ENCODE measurements at regions not wholly inside any gene's neighbourhood (a gene's known extent, or its start where the extent isn't known, plus 50 kb on each side); places are given as distances from the start of the nearest gene placed in this dataset.
"Not testable (repeated sequence)": the region's sequence is repeated elsewhere in the genome, so short reads cannot be mapped to it uniquely, and the experiment has no call there.

DNA sequence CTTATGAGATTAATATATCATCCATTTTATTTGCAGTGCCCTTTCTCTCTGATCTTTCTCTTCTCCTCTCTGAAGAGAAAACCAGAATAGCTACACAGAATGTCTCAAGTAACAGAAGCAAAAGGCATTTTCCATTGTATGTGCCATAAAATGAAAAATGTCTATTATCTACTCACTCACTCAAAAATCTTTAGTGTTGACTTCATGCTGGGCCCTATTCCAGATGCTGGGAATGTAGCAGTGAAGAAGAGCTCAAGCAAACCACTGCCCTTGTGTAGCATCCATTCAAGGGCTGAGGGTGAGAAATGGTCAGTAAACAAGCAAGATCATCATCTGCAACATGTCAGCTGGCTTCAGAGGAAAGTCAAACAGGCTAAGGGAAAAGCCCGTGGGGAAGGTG lies 427.7 kb downstream of the METTL4 start:
- H3K36me3 Mint-ChIP-seq (ENCODE audit: low read depth) = no peaks in the 10 kb centered on the region
- no peaks in the 10 kb centered on the region for H3K4me1 Mint-ChIP-seq
- POLR2A ChIA-PET = no interaction called here
- no peak overlapping the region for H3K4me3 Mint-ChIP-seq
- no peaks in the 10 kb centered on the region for H3K9me3 Mint-ChIP-seq
- no peaks in the 10 kb centered on the region for H3K27me3 Mint-ChIP-seq
- no peak for DNase-seq
- CTCF ChIA-PET = no interaction called here
- H3K27ac Mint-ChIP-seq = no peak overlapping the region

GRCh38 chr18:2144811-2145210 lies 426.5 kb downstream of the METTL4 start:
- Mint-ChIP-seq H3K4me1 (no peaks in the 10 kb centered on the region), H3K4me3 (no peak overlapping the region), H3K27ac (no peak overlapping the region), H3K36me3 (ENCODE audit: low read depth) (no peaks in the 10 kb centered on the region), H3K27me3 (no peaks in the 10 kb centered on the region), H3K9me3 (no peaks in the 10 kb centered on the region)
- POLR2A ChIA-PET = no interaction called here
- DNase-seq = no peak
- CTCF ChIA-PET = no interaction called here

- Mint-ChIP-seq H3K27me3 (no peaks in the 10 kb centered on the region), H3K9me3 (no peaks in the 10 kb centered on the region), H3K27ac (no peak overlapping the region), H3K4me3 (no peak overlapping the region), H3K36me3 (ENCODE audit: low read depth) (no peaks in the 10 kb centered on the region), H3K4me1 (no peaks in the 10 kb centered on the region)
- ChIA-PET CTCF (no interaction called here), POLR2A (no interaction called here)
- DNase-seq = no peak
Measured at GRCh38 chr18:2146092-2146491, 425.2 kb downstream of the METTL4 start.

GRCh38 chr18:2146754-2147153 lies 424.6 kb downstream of the METTL4 start:
- Mint-ChIP-seq H3K27me3 (no peaks in the 10 kb centered on the region), H3K4me1 (no peaks in the 10 kb centered on the region), H3K36me3 (ENCODE audit: low read depth) (no peaks in the 10 kb centered on the region), H3K27ac (no peak overlapping the region), H3K4me3 (no peak overlapping the region), H3K9me3 (no peaks in the 10 kb centered on the region)
- CTCF ChIA-PET = no interaction called here
- DNase-seq = no peak
- POLR2A ChIA-PET = no interaction called here

GRCh38 chr18:2147476-2148230 lies 423.7 kb downstream of the METTL4 start:
- Mint-ChIP-seq H3K36me3 (ENCODE audit: low read depth) (no peaks in the 10 kb centered on the region), H3K4me3 (no peak overlapping the region), H3K27ac (no peak overlapping the region), H3K27me3 (no peaks in the 10 kb centered on the region), H3K9me3 (no peaks in the 10 kb centered on the region), H3K4me1 (no peaks in the 10 kb centered on the region)
- POLR2A ChIA-PET = no interaction called here
- CTCF ChIA-PET = no interaction called here
- no peak for DNase-seq

DNA sequence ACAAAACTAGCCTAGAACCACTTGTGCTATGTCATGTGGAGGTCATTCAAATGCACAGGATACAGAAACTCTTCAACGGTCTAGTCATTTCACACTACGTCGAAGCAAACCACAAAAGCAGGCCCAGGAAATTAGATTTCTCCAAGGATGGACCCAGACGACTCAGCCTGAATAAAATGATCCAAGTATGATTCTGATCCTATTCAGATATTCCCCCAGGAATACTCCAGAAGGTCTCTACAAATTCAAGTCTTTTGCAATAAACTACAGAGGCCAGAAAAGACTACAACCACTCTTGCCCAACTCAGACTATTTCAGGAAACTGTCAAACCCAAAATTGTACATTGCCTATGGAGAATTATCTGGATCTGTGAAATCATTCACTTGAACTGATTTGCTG lies 422.5 kb downstream of the METTL4 start:
- Mint-ChIP-seq H3K4me3 (no peak overlapping the region), H3K27me3 (no peaks in the 10 kb centered on the region), H3K36me3 (ENCODE audit: low read depth) (no peaks in the 10 kb centered on the region), H3K9me3 (no peaks in the 10 kb centered on the region), H3K4me1 (no peaks in the 10 kb centered on the region), H3K27ac (no peak overlapping the region)
- DNase-seq = no peak
- POLR2A ChIA-PET = no interaction called here
- CTCF ChIA-PET = no interaction called here

DNA sequence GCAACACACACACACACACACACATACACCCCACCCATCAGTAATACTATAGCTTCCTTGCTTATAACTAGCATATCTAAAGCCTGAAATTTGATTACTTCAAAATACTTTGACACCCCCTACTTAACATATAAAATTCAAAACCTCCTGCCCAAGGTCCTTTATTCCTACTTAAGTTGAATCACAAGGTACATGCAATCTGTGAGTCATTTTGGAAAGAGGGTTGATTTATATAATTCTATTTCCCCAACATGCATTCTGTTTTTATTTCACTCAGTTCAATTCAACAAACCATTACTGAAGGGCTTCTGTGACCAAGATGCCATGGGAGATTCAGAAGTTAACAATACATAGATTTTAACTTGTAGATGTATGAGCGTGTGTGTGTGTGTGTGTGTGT lies 420.7 kb downstream of the METTL4 start:
- POLR2A ChIA-PET = no interaction called here

GRCh38 chr18:2154278-2154677 lies 417.0 kb downstream of the METTL4 start:
- ChIA-PET CTCF (no interaction called here), POLR2A (interaction anchor here (1.0 kb wide), 1 partner anchor 16 kb away, joined by 3 read pairs; no protein-coding TSS in a partner anchor)
- Mint-ChIP-seq H3K4me1 (no peaks in the 10 kb centered on the region), H3K9me3 (no peaks in the 10 kb centered on the region), H3K36me3 (ENCODE audit: low read depth) (no peaks in the 10 kb centered on the region), H3K27me3 (no peaks in the 10 kb centered on the region), H3K27ac (no peak overlapping the region), H3K4me3 (no peak overlapping the region)
- DNase-seq = no peak

More for the DNA sequence above, 420.7 kb downstream of the METTL4 start:
- no peaks in the 10 kb centered on the region for H3K36me3 Mint-ChIP-seq (ENCODE audit: low read depth)
- H3K27me3 Mint-ChIP-seq = no peaks in the 10 kb centered on the region
- H3K4me3 Mint-ChIP-seq = no peak overlapping the region
- H3K9me3 Mint-ChIP-seq = no peaks in the 10 kb centered on the region
- DNase-seq = no peak
- no peaks in the 10 kb centered on the region for H3K4me1 Mint-ChIP-seq
- H3K27ac Mint-ChIP-seq = no peak overlapping the region
- CTCF ChIA-PET = interaction anchor here (0.9 kb wide), 1 partner anchor 22 kb away, joined by 3 read pairs; no protein-coding TSS in a partner anchor

DNA sequence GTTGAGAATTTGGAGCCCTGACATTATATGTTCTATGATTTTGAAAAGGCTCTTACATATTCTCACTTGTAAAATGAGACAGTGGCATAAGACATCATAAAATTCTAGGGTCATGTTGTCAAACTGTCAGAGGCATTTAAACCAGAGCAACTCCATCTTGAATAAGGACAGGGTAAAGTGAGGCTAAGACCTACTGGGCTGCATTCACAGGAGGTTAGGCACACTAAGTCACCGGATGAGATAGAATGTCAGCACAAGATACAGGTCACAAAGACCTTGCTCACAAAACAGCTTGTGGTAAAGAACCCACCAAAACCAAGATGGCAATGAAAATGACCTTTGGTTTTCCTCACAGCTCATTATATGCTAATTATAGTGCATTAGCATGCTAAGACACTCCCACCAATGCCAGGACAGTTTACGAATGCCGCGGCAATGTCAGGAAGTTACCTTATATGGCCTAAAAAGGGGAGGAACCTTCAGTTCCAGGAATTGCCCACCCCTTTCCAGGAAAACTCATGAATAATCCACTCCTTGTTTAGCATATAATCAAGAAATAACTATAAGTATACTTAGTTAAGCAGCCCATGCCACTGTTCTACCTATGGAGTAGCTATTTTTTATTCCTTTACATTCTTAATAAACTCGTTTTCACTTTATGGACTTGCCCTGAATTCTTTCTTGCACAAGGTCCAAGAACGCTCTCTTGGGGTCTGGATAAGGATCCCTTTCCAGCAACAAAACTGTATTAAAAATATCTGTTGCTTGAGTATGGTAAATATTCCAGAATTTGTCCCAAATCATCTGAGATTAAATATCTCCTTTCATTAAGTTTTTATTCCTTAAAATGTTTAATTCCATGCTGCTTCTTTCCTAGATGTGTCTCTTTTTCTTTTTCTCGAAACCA lies 406.4 kb downstream of the METTL4 start:
- ChIA-PET POLR2A (no interaction called here), CTCF (no interaction called here)
- no peak for DNase-seq
- no peak overlapping the region for H3K27ac Mint-ChIP-seq
- no peaks in the 10 kb centered on the region for H3K36me3 Mint-ChIP-seq (ENCODE audit: low read depth)
- no peaks in the 10 kb centered on the region for H3K27me3 Mint-ChIP-seq
- H3K9me3 Mint-ChIP-seq = no peaks in the 10 kb centered on the region
- no peak overlapping the region for H3K4me3 Mint-ChIP-seq
- H3K4me1 Mint-ChIP-seq = no peaks in the 10 kb centered on the region

- H3K4me3 Mint-ChIP-seq; H3K27me3 Mint-ChIP-seq; DNase-seq; H3K4me1 Mint-ChIP-seq; POLR2A ChIA-PET; H3K36me3 Mint-ChIP-seq (ENCODE audit: low read depth); H3K9me3 Mint-ChIP-seq; H3K27ac Mint-ChIP-seq: not testable (repeated sequence)
- CTCF ChIA-PET = interaction anchor here (0.5 kb wide), 1 partner anchor 8 kb away, joined by 4 read pairs; no protein-coding TSS in a partner anchor
Measured at GRCh38 chr18:2166876-2167275, 404.4 kb downstream of the METTL4 start.

DNA sequence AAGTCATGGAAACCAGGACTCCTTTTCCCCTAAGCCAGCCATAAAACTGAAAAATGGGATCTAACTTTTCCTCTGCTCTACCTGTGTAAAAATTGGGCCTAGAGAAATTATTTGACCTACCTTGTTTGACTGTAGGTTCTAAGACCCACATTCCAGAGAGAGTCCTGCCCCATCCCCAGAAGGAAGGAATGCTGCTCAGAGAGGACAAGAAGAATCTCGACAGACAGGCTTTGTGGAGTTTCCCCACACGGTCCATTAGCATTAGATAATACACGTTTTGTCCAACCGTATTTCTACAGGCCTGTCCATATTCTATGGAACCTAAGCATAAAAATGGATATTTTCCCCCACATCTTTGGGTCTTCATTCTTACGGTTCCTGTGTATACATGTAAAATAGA lies 403.3 kb downstream of the METTL4 start:
- Mint-ChIP-seq H3K9me3 (no peaks in the 10 kb centered on the region), H3K27me3 (no peaks in the 10 kb centered on the region), H3K4me1 (no peaks in the 10 kb centered on the region), H3K4me3 (no peak overlapping the region), H3K27ac (no peak overlapping the region), H3K36me3 (ENCODE audit: low read depth) (no peaks in the 10 kb centered on the region)
- CTCF ChIA-PET = no interaction called here
- POLR2A ChIA-PET = no interaction called here
- DNase-seq = no peak

GRCh38 chr18:2169656-2170055 lies 401.6 kb downstream of the METTL4 start:
- Mint-ChIP-seq H3K36me3 (ENCODE audit: low read depth) (no peaks in the 10 kb centered on the region), H3K4me3 (no peak overlapping the region), H3K27me3 (no peaks in the 10 kb centered on the region), H3K27ac (no peak overlapping the region), H3K4me1 (no peaks in the 10 kb centered on the region), H3K9me3 (no peaks in the 10 kb centered on the region)
- DNase-seq = no peak
- ChIA-PET POLR2A (interaction anchor here (1.3 kb wide), 1 partner anchor 15 kb away, joined by 3 read pairs; no protein-coding TSS in a partner anchor), CTCF (no interaction called here)

- ChIA-PET CTCF (interaction anchor here (0.6 kb wide), 1 partner anchor 110 kb away, joined by 3 read pairs; no protein-coding TSS in a partner anchor), POLR2A (no interaction called here)
- Mint-ChIP-seq H3K27ac (no peak overlapping the region), H3K9me3 (no peaks in the 10 kb centered on the region), H3K4me3 (no peak overlapping the region), H3K27me3 (no peaks in the 10 kb centered on the region), H3K4me1 (no peaks in the 10 kb centered on the region), H3K36me3 (ENCODE audit: low read depth) (no peaks in the 10 kb centered on the region)
- no peak for DNase-seq
Measured at GRCh38 chr18:2171840-2172625, 399.3 kb downstream of the METTL4 start.

Data from activated CD4-positive, alpha-beta memory T cell treated with anti-CD3 and anti-CD28 coated beads, Interleukin-2, amount 10 ng/mL, durations not matched to agents 7 days and 5 days (primary cell).